Large intestine (tissue), 3 donors: ENCODE measurements at regions not wholly inside any gene's neighbourhood (a gene's known extent, or its start where the extent isn't known, plus 50 kb on each side); places are given as distances from the start of the nearest gene placed in this dataset.
A peak's percentile ranks its signal among the peaks of the same experiment; 100 is the strongest.

Source experiments
- DNase-seq, 2 donors: peaks; one replicate each; pipeline versions ENCODE4 v3.0.0 to v3.0.0-alpha.2; 2013
- H3K27ac ChIP-seq: one replicate; pipeline ENCODE4 v1.5.1; 2013; ENCODE audit warnings: low read length
- H3K27me3 ChIP-seq: 2 replicates; pipeline ENCODE4 v1.6.1; 2013; ENCODE audit warnings: low read length; ENCODE audit not compliant: control insufficient read depth, insufficient read depth
- H3K36me3 ChIP-seq: 2 replicates; pipeline ENCODE4 v1.6.1; 2013; ENCODE audit warnings: low read length; ENCODE audit not compliant: control insufficient read depth, insufficient read depth
- H3K4me1 ChIP-seq: one replicate; pipeline ENCODE4 v1.6.1; 2013; ENCODE audit warnings: low read length; ENCODE audit not compliant: control insufficient read depth, insufficient read depth
- H3K4me3 ChIP-seq: one replicate; pipeline ENCODE4 v1.5.1; 2013; ENCODE audit warnings: low read length
- H3K9me3 ChIP-seq: one replicate; pipeline ENCODE4 v1.6.1; 2013; ENCODE audit warnings: mild to moderate bottlenecking, low read depth, low read length, moderate library complexity; ENCODE audit not compliant: control insufficient read depth
- WGBS: methylation state at CpG from one replicate; pipeline ENCODE4 v1.1.5; 2013; ENCODE audit warnings: low lambda C conversion rate; ENCODE audit not compliant: insufficient coverage; 5-methylcytosine and 5-hydroxymethylcytosine counted together

DNA sequence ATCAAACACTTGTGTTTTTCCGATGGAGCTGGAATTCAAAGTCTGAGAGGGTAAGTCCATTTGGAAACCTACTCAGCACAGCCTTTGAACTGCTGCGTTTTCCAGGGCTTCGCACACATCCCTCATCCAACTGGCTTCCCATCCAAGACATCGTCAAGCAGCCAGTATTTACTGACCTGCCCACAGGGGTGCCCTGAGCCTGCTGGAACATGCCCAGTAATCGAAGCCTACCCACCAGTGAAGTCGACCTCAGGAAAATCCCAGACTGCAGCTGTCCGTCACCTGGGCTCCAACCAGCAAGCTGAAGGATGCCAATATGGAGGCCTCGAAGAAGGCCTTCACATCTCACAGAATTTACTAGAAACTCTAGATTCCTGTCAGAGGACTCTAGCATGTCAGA is 261.6 kb downstream of the PLPP3 start:
- no peaks in the 10 kb centered on the region for H3K27me3 ChIP-seq
- H3K9me3 ChIP-seq = no peaks in the 10 kb centered on the region
- no peak for DNase-seq
- no peaks in the 10 kb centered on the region for H3K4me1 ChIP-seq
- H3K36me3 ChIP-seq = no peaks in the 10 kb centered on the region
- H3K27ac ChIP-seq = no peak overlapping the region
- no CpG with 5 or more reads among the region's 8 CpGs for WGBS
- H3K4me3 ChIP-seq = no peak overlapping the region

DNA sequence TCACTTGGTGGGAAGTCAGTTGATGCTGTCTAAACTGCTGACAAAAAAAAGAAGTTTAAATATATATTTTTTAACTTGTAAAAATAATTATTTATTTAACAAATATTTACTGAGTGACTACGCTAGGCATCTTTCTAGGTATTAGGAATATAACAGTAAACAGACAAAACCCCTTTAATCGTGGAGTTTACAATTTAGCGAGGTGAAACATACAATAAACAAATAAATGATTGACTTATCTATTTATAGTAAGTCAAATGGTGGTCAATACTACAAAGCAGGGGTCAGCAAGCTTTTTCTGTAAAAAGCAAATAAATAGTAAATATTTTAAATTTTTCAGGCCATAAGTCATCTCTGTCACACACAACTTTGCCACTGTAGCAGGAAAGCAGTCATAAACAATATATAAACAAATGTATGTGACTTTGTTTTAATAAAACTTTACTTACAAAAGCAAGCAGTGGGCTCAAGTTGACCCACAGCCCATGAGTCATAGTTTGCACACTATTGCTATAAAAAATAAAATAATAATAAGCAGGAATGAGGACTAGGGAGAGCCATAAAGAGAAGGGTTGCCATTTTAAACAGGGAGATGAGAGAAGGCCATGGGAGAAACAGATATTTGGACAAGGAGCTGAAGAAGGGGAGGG is 263.9 kb downstream of the PLPP3 start:
- DNase-seq = no peak
- H3K27me3 ChIP-seq = no peaks in the 10 kb centered on the region
- WGBS = 100% methylated on average over 2 of the region's 3 CpGs

GRCh38 chr1:56313560-56313959 is 265.8 kb downstream of the PLPP3 start:
- H3K9me3 ChIP-seq = no peaks in the 10 kb centered on the region
- H3K27ac ChIP-seq = no peak overlapping the region
- H3K4me3 ChIP-seq = no peak overlapping the region
- H3K36me3 ChIP-seq = no peaks in the 10 kb centered on the region
- no peak for DNase-seq
- no peaks in the 10 kb centered on the region for H3K4me1 ChIP-seq
- no peaks in the 10 kb centered on the region for H3K27me3 ChIP-seq
- 100% methylated on average over 2 of the region's 2 CpGs for WGBS

More for the DNA sequence above, 263.9 kb downstream of the PLPP3 start:
- H3K9me3 ChIP-seq = no peaks in the 10 kb centered on the region
- no peaks in the 10 kb centered on the region for H3K4me1 ChIP-seq
- H3K4me3 ChIP-seq = no peak overlapping the region
- no peak overlapping the region for H3K27ac ChIP-seq
- H3K36me3 ChIP-seq = no peaks in the 10 kb centered on the region

DNA sequence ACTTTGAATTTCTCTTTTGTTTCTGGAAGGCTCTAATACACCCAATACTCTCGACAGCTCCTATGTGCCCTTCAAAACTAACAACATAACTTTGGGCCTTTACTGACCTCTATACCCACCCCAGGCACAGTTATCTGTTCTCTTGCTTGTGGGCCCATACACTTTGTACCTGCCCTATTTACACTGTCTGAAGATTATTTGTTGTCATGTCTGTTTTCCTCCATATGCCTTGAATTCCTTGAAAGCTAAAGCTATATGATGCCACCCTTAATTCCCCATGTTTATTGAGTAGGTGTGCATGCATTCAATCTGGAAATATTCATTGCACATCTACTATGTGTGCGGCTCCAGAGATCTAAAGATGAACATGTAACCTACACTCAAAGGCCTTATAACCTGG is 267.6 kb downstream of the PLPP3 start:
- Histone ChIP-seq H3K4me3 (no peak overlapping the region), H3K9me3 (no peaks in the 10 kb centered on the region), H3K27me3 (no peaks in the 10 kb centered on the region), H3K27ac (no peak overlapping the region), H3K4me1 (no peaks in the 10 kb centered on the region), H3K36me3 (no peaks in the 10 kb centered on the region)
- no peak for DNase-seq
- 100% methylated on average over 1 of the region's 2 CpGs for WGBS

- H3K4me1 ChIP-seq = no peaks in the 10 kb centered on the region
- 80% methylated on average over 1 of the region's 3 CpGs for WGBS
- H3K36me3 ChIP-seq = no peaks in the 10 kb centered on the region
- H3K27ac ChIP-seq = no peak overlapping the region
- H3K9me3 ChIP-seq = no peaks in the 10 kb centered on the region
- no peak overlapping the region for H3K4me3 ChIP-seq
- no peak for DNase-seq
- no peaks in the 10 kb centered on the region for H3K27me3 ChIP-seq
Observed at GRCh38 chr1:56310945-56311344, 268.4 kb downstream of the PLPP3 start.

- WGBS = no CpG with 5 or more reads among the region's 1 CpG
- Histone ChIP-seq H3K4me3 (no peak overlapping the region), H3K9me3 (no peaks in the 10 kb centered on the region), H3K27ac (no peak overlapping the region), H3K27me3 (no peaks in the 10 kb centered on the region), H3K36me3 (no peaks in the 10 kb centered on the region), H3K4me1 (no peaks in the 10 kb centered on the region)
- no peak for DNase-seq
Observed at GRCh38 chr1:56309065-56309464, 270.3 kb downstream of the PLPP3 start.

DNA sequence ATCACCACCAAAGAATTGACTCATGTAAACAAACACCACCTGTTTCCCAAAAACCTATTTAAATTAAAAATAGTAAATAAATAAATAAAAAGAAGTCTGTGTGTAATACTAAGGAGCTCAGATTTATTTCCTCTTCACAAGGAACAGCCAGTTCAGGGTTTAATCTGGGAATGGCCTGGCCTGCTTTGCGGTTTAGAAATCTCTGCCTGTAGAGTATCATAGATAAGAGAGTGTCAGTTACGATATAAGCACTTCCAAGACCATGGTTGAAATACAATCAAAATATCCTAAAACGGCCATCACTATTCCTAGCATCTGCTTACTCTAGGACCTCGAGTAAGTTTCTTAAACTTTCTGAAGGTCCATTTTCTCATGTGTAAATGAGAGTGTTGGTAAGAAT is 274.4 kb downstream of the PLPP3 start:
- H3K27ac ChIP-seq = no peak overlapping the region
- H3K27me3 ChIP-seq = no peaks in the 10 kb centered on the region
- DNase-seq = no peak
- H3K4me3 ChIP-seq = no peak overlapping the region
- no peaks in the 10 kb centered on the region for H3K36me3 ChIP-seq
- H3K4me1 ChIP-seq = peaks cover 9% of the 10 kb centered on the region
- WGBS = no CpG with 5 or more reads among the region's 4 CpGs
- no peaks in the 10 kb centered on the region for H3K9me3 ChIP-seq

DNA sequence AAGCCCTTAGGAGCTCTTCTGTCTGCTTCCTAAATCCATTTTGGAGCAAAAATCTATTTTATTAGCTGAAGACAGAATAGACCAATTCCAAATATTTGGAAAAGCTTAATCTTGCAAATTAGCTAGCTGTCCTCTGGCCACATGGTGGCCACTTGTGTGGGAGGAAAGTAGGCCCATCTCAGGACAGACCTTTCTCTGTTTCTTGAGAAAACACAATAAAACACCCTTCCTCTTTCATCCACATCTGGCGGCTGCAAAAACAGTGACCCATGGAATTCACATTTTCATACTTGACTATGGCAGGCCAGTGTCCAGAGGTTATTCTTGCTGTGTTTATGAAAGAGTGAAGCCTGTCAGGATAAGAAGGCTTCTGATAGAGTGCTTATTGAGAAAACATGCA is 275.6 kb downstream of the PLPP3 start:
- Histone ChIP-seq H3K4me1 (peaks cover 20% of the 10 kb centered on the region), H3K9me3 (no peaks in the 10 kb centered on the region), H3K36me3 (no peaks in the 10 kb centered on the region), H3K27me3 (no peaks in the 10 kb centered on the region), H3K27ac (no peak overlapping the region), H3K4me3 (no peak overlapping the region)
- DNase-seq = no peak
- no CpG with 5 or more reads among the region's 1 CpG for WGBS

GRCh38 chr1:56302878-56303277 is 276.5 kb downstream of the PLPP3 start:
- H3K27me3 ChIP-seq = no peaks in the 10 kb centered on the region
- H3K4me1 ChIP-seq = peaks cover 26% of the 10 kb centered on the region
- H3K27ac ChIP-seq = no peak overlapping the region
- DNase-seq = peak in 1 of 2 donors; percentile 39
- no CpG with 5 or more reads among the region's 2 CpGs for WGBS
- H3K36me3 ChIP-seq = no peaks in the 10 kb centered on the region
- no peak overlapping the region for H3K4me3 ChIP-seq
- H3K9me3 ChIP-seq = no peaks in the 10 kb centered on the region

DNA sequence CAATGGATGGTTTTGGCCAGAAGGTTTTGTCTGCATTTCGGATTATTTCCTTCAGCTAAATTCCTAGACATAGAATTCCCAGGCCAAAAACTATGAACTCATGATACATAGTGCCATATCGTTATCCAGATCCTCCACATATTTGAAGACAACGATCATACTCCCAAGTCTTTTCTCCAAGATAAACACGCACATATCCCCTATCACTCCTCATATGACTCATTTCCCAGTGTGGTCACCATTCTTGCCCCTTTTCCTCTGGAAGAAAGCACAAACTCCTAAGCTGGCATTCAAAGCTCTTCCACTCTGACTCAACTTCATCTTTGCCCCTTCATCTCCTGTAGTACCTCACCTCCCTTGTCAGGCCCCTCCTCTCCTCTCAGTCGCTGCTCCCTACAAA is 277.6 kb downstream of the PLPP3 start:
- no peak for DNase-seq
- 81% methylated on average over 4 of the region's 5 CpGs for WGBS
- H3K27me3 ChIP-seq = no peaks in the 10 kb centered on the region
- no peak overlapping the region for H3K27ac ChIP-seq
- H3K4me1 ChIP-seq = peaks cover 26% of the 10 kb centered on the region
- H3K36me3 ChIP-seq = no peaks in the 10 kb centered on the region
- H3K9me3 ChIP-seq = no peaks in the 10 kb centered on the region
- no peak overlapping the region for H3K4me3 ChIP-seq

GRCh38 chr1:56300836-56301235 is 278.5 kb downstream of the PLPP3 start:
- H3K4me1 ChIP-seq = peaks cover 26% of the 10 kb centered on the region
- no peak overlapping the region for H3K4me3 ChIP-seq
- H3K9me3 ChIP-seq = no peaks in the 10 kb centered on the region
- H3K27ac ChIP-seq = peak overlapping the region; percentile 43
- no peaks in the 10 kb centered on the region for H3K27me3 ChIP-seq
- no CpG with 5 or more reads among the region's 1 CpG for WGBS
- DNase-seq = peak; percentile 62 to 83
- no peaks in the 10 kb centered on the region for H3K36me3 ChIP-seq
